DOHH2 (cell line): ENCODE measurements at regions not wholly inside any gene's neighbourhood (a gene's known extent, or its start where the extent isn't known, plus 50 kb on each side); places are given as distances from the start of the nearest gene placed in this dataset.

Source experiments
- CTCF ChIP-seq: fragments of 200-600 bp; sonication (generic); IDR thresholded peaks from one replicate; pipeline ENCODE4 v1.5.1; 2014; ENCODE audit warnings: antibody characterized with exemption, mild to moderate bottlenecking, low read depth, low read length; ENCODE audit not compliant: poor library complexity, severe bottlenecking
- EZH2phosphoT487 ChIP-seq: fragments of 200-600 bp; sonication (generic); IDR thresholded peaks from 2 replicates; pipeline ENCODE4 v1.6.1; 2017; ENCODE audit warnings: borderline replicate concordance, mild to moderate bottlenecking, antibody characterized with exemption, low read length, moderate library complexity, mixed read lengths

- no peak for TF ChIP-seq CTCF
- TF ChIP-seq EZH2phosphoT487 = no peak
Observed at GRCh38 chr20:61162451-61162850, 89.6 kb upstream of the CDH4 start.
